ENCODE measurements at regions not wholly inside any gene's neighbourhood (a gene's known extent, or its start where the extent isn't known, plus 50 kb on each side); places are given as distances from the start of the nearest gene placed in this dataset.

- Histone ChIP-seq H3K27me3 (no peaks in the 10 kb centered on the region), H3K9me3 (no peaks in the 10 kb centered on the region), H3K4me1 (peaks cover 0 to 14% of the 10 kb centered on the region in 2 donors), H3K36me3 (peaks cover 0 to 3% of the 10 kb centered on the region in 2 donors), H3K27ac (no peak overlapping the region), H3K4me3 (no peak overlapping the region)
- no peak for DNase-seq
- ATAC-seq, result no peak
- intact Hi-C loops (cut with DNase I), result no loop called here
- TF ChIP-seq CTCF (IDR thresholded peaks at IDR 0.05), result no peak
Measured at GRCh38 chr19:46963093-46963734, 56.4 kb upstream of the NPAS1 start.

GRCh38 chr19:46967578-46968032, 52.0 kb upstream of the NPAS1 start:
- DNase-seq, result no peak
- peaks cover 0 to 14% of the 10 kb centered on the region in 2 donors for H3K36me3 ChIP-seq
- no peak for TF ChIP-seq CTCF (IDR thresholded peaks at IDR 0.05)
- peaks cover 0 to 14% of the 10 kb centered on the region in 2 donors for H3K4me1 ChIP-seq
- H3K27ac ChIP-seq, result peak overlapping the region in 1 of 2 donors; percentile 13
- H3K4me3 ChIP-seq, result no peak overlapping the region
- ATAC-seq, result peak; percentile 80
- no peaks in the 10 kb centered on the region for H3K27me3 ChIP-seq
- H3K9me3 ChIP-seq, result no peaks in the 10 kb centered on the region
- intact Hi-C loops (cut with DNase I), result no loop called here

Measured in left lung (tissue), 4 donors.